PC-9 (cell line): ENCODE measurements at regions not wholly inside any gene's neighbourhood (a gene's known extent, or its start where the extent isn't known, plus 50 kb on each side); places are given as distances from the start of the nearest gene placed in this dataset.

Experiments used
- BruUV-seq: library from RNA; stranded (reverse); fragments of 400-500 nt; replicated peaks from 2 replicates; lab custom pipeline; 2021; lab: Mats Ljungman, UMichigan
- CTCF ChIA-PET: fragments of 300-600 bp; sonication (Branson Sonifier 250); formaldehyde crosslinking; loops from one replicate; lab custom pipeline; 2022; ENCODE audit warnings: antibody characterized with exemption; lab: Charles Lee
- POLR2A ChIA-PET: fragments of 300-600 bp; sonication (Branson Sonifier 250); formaldehyde crosslinking; loops from one replicate; lab custom pipeline; 2022; ENCODE audit warnings: antibody characterized with exemption; ENCODE audit not compliant: unreplicated experiment; lab: Charles Lee
- DNase-seq, 2 experiments: peaks; one replicate each; pipeline versions ENCODE4 v3.0.0 to v3.0.0-alpha.2; 2015 to 2022; ENCODE audit warnings: mixed read lengths in 1 of 2
- H2AFZ ChIP-seq: fragments of 200-600 bp; sonication (generic); 2 replicates; pipeline ENCODE4 v1.8.1; 2017; ENCODE audit warnings: antibody characterized with exemption
- H3F3A ChIP-seq: fragments of 200-600 bp; sonication (generic); 2 replicates; pipeline ENCODE4 v1.8.1; 2017; ENCODE audit warnings: antibody characterized with exemption, mild to moderate bottlenecking, low read depth; ENCODE audit not compliant: insufficient read depth
- H3K27ac ChIP-seq: fragments of 200-600 bp; sonication (generic); 2 replicates; pipeline ENCODE4 v1.6.1; 2016; ENCODE audit warnings: mixed run types
- H3K27me3 ChIP-seq: fragments of 200-600 bp; sonication (generic); 2 replicates; pipeline ENCODE4 v1.6.1; 2016; ENCODE audit warnings: low read depth, mixed run types; ENCODE audit not compliant: insufficient read depth
- H3K36me3 ChIP-seq: fragments of 200-600 bp; sonication (generic); 2 replicates; pipeline ENCODE4 v1.6.1; 2016; ENCODE audit warnings: low read depth, mixed run types
- H3K4me1 ChIP-seq: fragments of 200-600 bp; sonication (generic); replicated peaks from 2 replicates; pipeline ENCODE4 v1.6.1; 2016; ENCODE audit warnings: mixed run types; ENCODE audit not compliant: insufficient read depth
- H3K4me2 ChIP-seq: fragments of 200-600 bp; sonication (generic); 2 replicates; pipeline ENCODE4 v1.6.1; 2017; ENCODE audit warnings: mixed run types
- H3K4me3 ChIP-seq: fragments of 200-600 bp; sonication (generic); 2 replicates; pipeline ENCODE4 v1.6.1; 2016; ENCODE audit warnings: mixed run types
- H3K79me2 ChIP-seq: fragments of 200-600 bp; sonication (generic); 2 replicates; pipeline ENCODE4 v1.6.1; 2017; ENCODE audit warnings: low read depth, mixed run types
- H3K9me2 ChIP-seq: fragments of 200-600 bp; sonication (generic); 2 replicates; pipeline ENCODE4 v1.8.1; 2017; ENCODE audit warnings: mild to moderate bottlenecking; ENCODE audit not compliant: insufficient read depth
- H3K9me3 ChIP-seq: fragments of 200-600 bp; sonication (generic); 2 replicates; pipeline ENCODE4 v1.8.1; 2016; ENCODE audit warnings: low read depth; ENCODE audit not compliant: insufficient read depth
- H4K20me1 ChIP-seq: fragments of 200-600 bp; sonication (generic); 2 replicates; pipeline ENCODE4 v1.8.1; 2017; ENCODE audit not compliant: insufficient read depth
- EZH2 ChIP-seq: fragments of 200-600 bp; sonication (generic); IDR thresholded peaks from 2 replicates; pipeline ENCODE4 v1.8.0; 2017; ENCODE audit warnings: antibody characterized with exemption, low read depth
- intact Hi-C: fragments of 100-400 bp; cut with micrococcal nuclease; formaldehyde crosslinking; loops from one replicate; pipeline ENCODE4 v1.10.0; 2022; ENCODE audit not compliant: unreplicated experiment
- TF ChIP-seq, protein P1 (sequence below): fragments of 200-600 bp; sonication (generic); conservative IDR thresholded peaks from 2 replicates; pipeline ENCODE4 v1.6.1; 2017; ENCODE audit warnings: mixed run types, antibody characterized with exemption, mild to moderate bottlenecking, moderate library complexity

GRCh38 chr13:67395577-67395976 is 165.4 kb upstream of the PCDH9 start:
- TF ChIP-seq, protein P1, sequence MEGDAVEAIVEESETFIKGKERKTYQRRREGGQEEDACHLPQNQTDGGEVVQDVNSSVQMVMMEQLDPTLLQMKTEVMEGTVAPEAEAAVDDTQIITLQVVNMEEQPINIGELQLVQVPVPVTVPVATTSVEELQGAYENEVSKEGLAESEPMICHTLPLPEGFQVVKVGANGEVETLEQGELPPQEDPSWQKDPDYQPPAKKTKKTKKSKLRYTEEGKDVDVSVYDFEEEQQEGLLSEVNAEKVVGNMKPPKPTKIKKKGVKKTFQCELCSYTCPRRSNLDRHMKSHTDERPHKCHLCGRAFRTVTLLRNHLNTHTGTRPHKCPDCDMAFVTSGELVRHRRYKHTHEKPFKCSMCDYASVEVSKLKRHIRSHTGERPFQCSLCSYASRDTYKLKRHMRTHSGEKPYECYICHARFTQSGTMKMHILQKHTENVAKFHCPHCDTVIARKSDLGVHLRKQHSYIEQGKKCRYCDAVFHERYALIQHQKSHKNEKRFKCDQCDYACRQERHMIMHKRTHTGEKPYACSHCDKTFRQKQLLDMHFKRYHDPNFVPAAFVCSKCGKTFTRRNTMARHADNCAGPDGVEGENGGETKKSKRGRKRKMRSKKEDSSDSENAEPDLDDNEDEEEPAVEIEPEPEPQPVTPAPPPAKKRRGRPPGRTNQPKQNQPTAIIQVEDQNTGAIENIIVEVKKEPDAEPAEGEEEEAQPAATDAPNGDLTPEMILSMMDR: no peak
- TF ChIP-seq EZH2: no peak
- CTCF ChIA-PET: interaction anchor here (0.5 kb wide), 1 partner anchor 697 kb away, joined by 3 read pairs; no protein-coding TSS in a partner anchor
- Histone ChIP-seq H3F3A (no peaks in the 10 kb centered on the region), H3K36me3 (no peaks in the 10 kb centered on the region), H3K27me3 (no peaks in the 10 kb centered on the region), H4K20me1 (no peaks in the 10 kb centered on the region), H3K9me2 (no peaks in the 10 kb centered on the region), H3K4me2 (no peak overlapping the region), H3K9me3 (no peaks in the 10 kb centered on the region), H3K4me1 (no peaks in the 10 kb centered on the region), H3K27ac (no peak overlapping the region), H3K4me3 (no peak overlapping the region), H3K79me2 (no peaks in the 10 kb centered on the region), H2AFZ (no peak overlapping the region)
- POLR2A ChIA-PET: no interaction called here
- DNase-seq: no peak
- intact Hi-C loops: no loop called here
- no TSS peak for BruUV-seq

DNA sequence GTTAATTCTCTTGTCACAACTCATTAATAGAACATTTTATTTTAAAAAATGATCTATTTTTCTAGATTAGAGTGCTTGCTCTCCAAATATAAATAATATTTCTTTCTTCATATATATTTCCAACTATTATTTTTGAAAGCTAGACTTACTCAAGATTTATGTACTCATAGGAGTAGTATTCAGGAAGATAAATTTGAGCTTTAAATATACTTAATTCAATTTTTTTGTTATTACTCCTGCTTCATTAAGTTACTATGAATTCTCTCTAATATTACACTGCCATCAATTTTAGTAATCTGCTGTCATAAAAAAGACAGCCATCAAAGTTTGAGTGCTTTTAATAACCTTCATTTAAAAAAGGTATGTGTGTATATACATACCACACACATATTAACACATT is 161.9 kb upstream of the PCDH9 start:
- Histone ChIP-seq H3K27ac (no peak overlapping the region), H3K36me3 (no peaks in the 10 kb centered on the region), H3K27me3 (no peaks in the 10 kb centered on the region), H3K9me3 (no peaks in the 10 kb centered on the region), H4K20me1 (no peaks in the 10 kb centered on the region), H3F3A (no peaks in the 10 kb centered on the region), H3K9me2 (no peaks in the 10 kb centered on the region), H3K4me3 (no peak overlapping the region), H3K79me2 (no peaks in the 10 kb centered on the region), H2AFZ (no peak overlapping the region), H3K4me2 (no peak overlapping the region), H3K4me1 (no peaks in the 10 kb centered on the region)
- ChIA-PET CTCF (no interaction called here), POLR2A (interaction anchor here (0.7 kb wide), 1 partner anchor 715 kb away, joined by 5 read pairs; no protein-coding TSS in a partner anchor)
- TF ChIP-seq, protein P1: no peak
- TF ChIP-seq EZH2: no peak
- intact Hi-C loops: no loop called here
- no peak for DNase-seq
- BruUV-seq: no TSS peak

DNA sequence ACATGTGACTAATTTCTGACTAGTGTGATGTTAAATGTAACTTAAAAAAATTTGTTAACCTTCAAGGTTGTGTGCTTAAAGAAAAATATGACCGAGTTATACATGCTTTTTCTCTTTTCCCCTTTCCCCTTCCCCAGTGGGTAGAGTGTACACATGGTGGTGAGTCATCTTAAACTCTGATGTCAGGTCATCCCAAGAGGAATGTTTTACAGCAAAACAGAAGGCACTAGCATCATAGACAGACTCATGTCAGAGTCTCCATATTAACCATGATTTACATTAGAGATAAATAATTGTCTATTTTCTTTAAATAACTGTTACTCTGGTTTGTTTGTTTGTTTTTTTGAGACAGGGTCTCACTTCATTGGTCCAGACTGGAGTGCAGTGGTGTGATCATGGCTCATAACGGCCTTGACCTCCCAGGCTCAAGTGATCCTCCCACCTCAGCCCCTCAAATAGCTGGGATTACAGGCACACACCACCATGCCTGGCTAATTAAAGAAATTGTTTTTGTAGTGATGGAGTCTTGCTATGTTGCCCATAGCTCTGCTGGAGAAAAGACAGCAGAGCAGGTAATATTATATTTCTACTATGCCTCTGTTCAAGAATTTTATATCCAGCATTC is 160.4 kb upstream of the PCDH9 start:
- Histone ChIP-seq H3K79me2 (no peaks in the 10 kb centered on the region), H3K9me3 (no peaks in the 10 kb centered on the region), H3K4me1 (no peaks in the 10 kb centered on the region), H2AFZ (no peak overlapping the region), H3K4me3 (no peak overlapping the region), H3K27ac (no peak overlapping the region), H3K36me3 (no peaks in the 10 kb centered on the region), H4K20me1 (no peaks in the 10 kb centered on the region), H3K9me2 (no peaks in the 10 kb centered on the region), H3K27me3 (no peaks in the 10 kb centered on the region), H3K4me2 (no peak overlapping the region), H3F3A (no peaks in the 10 kb centered on the region)
- TF ChIP-seq, protein P1: no peak
- TF ChIP-seq EZH2: no peak
- intact Hi-C loops: no loop called here
- DNase-seq: no peak
- BruUV-seq: no TSS peak
- ChIA-PET CTCF (no interaction called here), POLR2A (no interaction called here)
